Keratinocyte (primary cell): ENCODE measurements at regions not wholly inside any gene's neighbourhood (a gene's known extent, or its start where the extent isn't known, plus 50 kb on each side); places are given as distances from the start of the nearest gene placed in this dataset.

ENCODE experiments used
- DNase-seq: peaks from one replicate; pipeline ENCODE4 v3.0.0-alpha.2; 2011; ENCODE audit warnings: low read depth, missing footprints, low spot score
- FAIRE-seq: peaks from 2 replicates; lab custom pipeline; 2011; peaks lifted over from hg19 to GRCh38; lab: Jason Lieb, UNC
- H2AFZ ChIP-seq: 2 replicates; pipeline ENCODE4 v1.6.0; 2012; ENCODE audit warnings: low read length, control low read depth, inconsistent platforms; ENCODE audit not compliant: control insufficient read depth
- H3K27ac ChIP-seq: 2 replicates; pipeline ENCODE4 v1.5.1; 2011; ENCODE audit warnings: low read length; ENCODE audit not compliant: control insufficient read depth, insufficient read depth
- H3K27me3 ChIP-seq: 3 replicates; pipeline ENCODE4 v1.6.0; 2011; ENCODE audit warnings: low read length; ENCODE audit not compliant: control insufficient read depth, insufficient read depth; ENCODE audit errors: extremely low read depth
- H3K36me3 ChIP-seq, 2 experiments: 2 replicates in 1 of 2; 3 replicates in 1 of 2; pipeline ENCODE4 v1.5.1; 2011; ENCODE audit warnings: low read length in 2 of 2, mild to moderate bottlenecking in 1 of 2; ENCODE audit not compliant: control insufficient read depth in 2 of 2, insufficient read depth in 2 of 2; ENCODE audit errors: extremely low read depth in 1 of 2
- H3K4me1 ChIP-seq: 3 replicates; pipeline ENCODE4 v1.5.1; 2011; ENCODE audit warnings: low read length; ENCODE audit not compliant: control insufficient read depth, insufficient read depth; ENCODE audit errors: extremely low read depth
- H3K4me2 ChIP-seq: 3 replicates; pipeline ENCODE4 v1.6.0; 2011; ENCODE audit warnings: low read depth, low read length; ENCODE audit not compliant: control insufficient read depth, insufficient read depth; ENCODE audit errors: extremely low read depth
- H3K4me3 ChIP-seq, 3 experiments: fragments of 200-600 bp in 1 of 3; sonication (generic) in 1 of 3; 2 replicates in 2 of 3; 3 replicates in 1 of 3; pipeline ENCODE4 v1.5.1; 2011 to 2016; ENCODE audit warnings: low read length in 3 of 3, mild to moderate bottlenecking in 3 of 3, control low read depth in 2 of 3, inconsistent platforms in 1 of 3, low read depth in 1 of 3, mixed read lengths in 1 of 3, mixed run types in 1 of 3, moderate library complexity in 1 of 3; ENCODE audit not compliant: control insufficient read depth in 2 of 3, insufficient read depth in 2 of 3; ENCODE audit errors: extremely low read depth in 1 of 3
- H3K79me2 ChIP-seq: 2 replicates; pipeline ENCODE4 v1.6.0; 2012; ENCODE audit warnings: low read length; ENCODE audit not compliant: control insufficient read depth, insufficient read depth
- H3K9ac ChIP-seq: 3 replicates; pipeline ENCODE4 v1.6.0; 2011; ENCODE audit warnings: low read length; ENCODE audit not compliant: control insufficient read depth, insufficient read depth; ENCODE audit errors: extremely low read depth
- H3K9me1 ChIP-seq: 3 replicates; pipeline ENCODE4 v1.6.0; 2011; ENCODE audit warnings: low read length; ENCODE audit not compliant: control insufficient read depth, insufficient read depth; ENCODE audit errors: extremely low read depth
- H3K9me3 ChIP-seq: 2 replicates; pipeline ENCODE4 v1.5.1; 2012; ENCODE audit warnings: low read depth, low read length; ENCODE audit not compliant: control insufficient read depth
- H4K20me1 ChIP-seq: 3 replicates; pipeline ENCODE4 v1.6.0; 2011; ENCODE audit warnings: low read length; ENCODE audit not compliant: control insufficient read depth, insufficient read depth; ENCODE audit errors: extremely low read depth
- CTCF ChIP-seq, 3 experiments: IDR thresholded peaks in 1 of 3; conservative IDR thresholded peaks in 1 of 3; optimal IDR thresholded peaks in 1 of 3; 2 replicates in 2 of 3; 3 replicates in 1 of 3; pipeline versions ENCODE3 to v1.5.1; 2011; ENCODE audit warnings: low read length in 3 of 3, mild to moderate bottlenecking in 3 of 3, moderate library complexity in 2 of 3, control low read depth in 1 of 3, inconsistent platforms in 1 of 3; ENCODE audit not compliant: insufficient read depth in 2 of 3; ENCODE audit errors: extremely low read depth in 1 of 3
- EZH2 ChIP-seq: IDR thresholded peaks from one replicate; pipeline ENCODE4 v1.6.1; 2012; ENCODE audit warnings: inconsistent platforms, mild to moderate bottlenecking, low read length, moderate library complexity
- dilution Hi-C: fragments of 300-500 bp; cut with MboI; formaldehyde crosslinking; loops from one replicate; pipeline ENCODE4 v1.7.0; 2020; ENCODE audit warnings: low sequenced_read_pairs; ENCODE audit not compliant: extremely low pct_ligation_motif_present

- no peak for FAIRE-seq
Observed at GRCh38 chr22:48340727-48341709, 1486.7 kb downstream of the BRD1 start.

GRCh38 chr22:48340191-48340590, 1487.5 kb downstream of the BRD1 start:
- no peak for TF ChIP-seq CTCF (optimal IDR thresholded peaks at IDR 0.05 in 1 of 3, IDR thresholded peaks at IDR 0.05 in 1 of 3, conservative IDR thresholded peaks at IDR 0.05 in 1 of 3; ENCODE audit: extremely low read depth in 1 of 3, insufficient read depth in 2 of 3, low read length in 3 of 3)
- TF ChIP-seq EZH2, result no peak
- Histone ChIP-seq H4K20me1 (no peaks in the 10 kb centered on the region), H2AFZ (no peak overlapping the region), H3K36me3 (no peaks in the 10 kb centered on the region), H3K9ac (no peak overlapping the region), H3K9me1 (no peaks in the 10 kb centered on the region), H3K27me3 (no peaks in the 10 kb centered on the region), H3K4me2 (no peak overlapping the region), H3K4me1 (no peaks in the 10 kb centered on the region), H3K4me3 (no peak overlapping the region), H3K27ac (no peak overlapping the region), H3K79me2 (no peaks in the 10 kb centered on the region), H3K9me3 (peaks cover 14% of the 10 kb centered on the region)
- dilution Hi-C loops, result no loop called here
- DNase-seq (no peak), FAIRE-seq (no peak)

More at GRCh38 chr22:48340727-48341709, 1486.7 kb downstream of the BRD1 start:
- dilution Hi-C loops, result no loop called here
- Histone ChIP-seq H3K27ac (no peak overlapping the region), H3K9me3 (peaks cover 12% of the 10 kb centered on the region), H4K20me1 (no peaks in the 10 kb centered on the region), H3K27me3 (no peaks in the 10 kb centered on the region), H3K9ac (no peak overlapping the region), H3K79me2 (no peaks in the 10 kb centered on the region), H3K9me1 (no peaks in the 10 kb centered on the region), H2AFZ (no peak overlapping the region), H3K36me3 (no peaks in the 10 kb centered on the region), H3K4me3 (no peak overlapping the region), H3K4me2 (no peak overlapping the region), H3K4me1 (no peaks in the 10 kb centered on the region)
- TF ChIP-seq EZH2, result no peak
- no peak for TF ChIP-seq CTCF (optimal IDR thresholded peaks at IDR 0.05 in 1 of 3, IDR thresholded peaks at IDR 0.05 in 1 of 3, conservative IDR thresholded peaks at IDR 0.05 in 1 of 3; ENCODE audit: extremely low read depth in 1 of 3, insufficient read depth in 2 of 3, low read length in 3 of 3)
- no peak for DNase-seq
